ENCODE measurements at regions not wholly inside any gene's neighbourhood (a gene's known extent, or its start where the extent isn't known, plus 50 kb on each side); places are given as distances from the start of the nearest gene placed in this dataset.

DNA sequence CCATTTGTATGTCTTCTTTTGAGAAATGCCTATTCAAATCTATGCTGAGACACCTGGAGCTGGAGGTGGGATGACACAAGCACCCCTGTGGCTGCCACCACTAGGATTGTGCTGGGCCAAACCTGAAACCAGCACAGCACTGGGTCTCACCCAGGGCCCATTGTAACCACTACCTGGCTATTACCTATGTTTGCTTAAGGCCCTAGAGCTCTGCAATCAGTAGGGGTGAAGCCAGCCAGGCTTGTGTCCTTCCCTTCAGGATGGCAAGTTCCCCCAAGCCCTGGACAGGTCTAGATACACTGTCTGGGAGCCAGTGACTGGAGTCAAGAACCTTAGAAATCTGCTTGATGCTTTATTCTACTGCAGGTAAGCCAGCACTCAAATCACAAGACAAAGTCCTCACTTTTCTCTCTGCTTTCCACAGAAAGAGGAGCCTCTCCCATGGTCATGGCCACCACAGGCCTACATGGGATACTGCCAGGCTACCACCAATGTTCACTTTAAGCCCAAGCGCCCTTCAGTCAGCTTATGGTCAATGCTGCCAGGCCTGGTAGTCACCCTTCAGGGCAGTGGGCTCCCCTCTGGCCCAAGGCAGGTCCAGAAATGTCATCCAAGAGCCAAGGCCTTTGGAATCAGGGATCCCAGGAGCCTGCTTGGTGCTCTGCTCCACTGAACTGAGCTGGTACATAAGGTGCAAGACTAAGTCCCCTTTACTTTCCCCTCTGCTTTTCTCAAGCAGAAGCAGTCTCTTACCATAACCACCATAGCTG is 105.3 kb downstream of the BMS1 start:
- TF ChIP-seq, protein P1, sequence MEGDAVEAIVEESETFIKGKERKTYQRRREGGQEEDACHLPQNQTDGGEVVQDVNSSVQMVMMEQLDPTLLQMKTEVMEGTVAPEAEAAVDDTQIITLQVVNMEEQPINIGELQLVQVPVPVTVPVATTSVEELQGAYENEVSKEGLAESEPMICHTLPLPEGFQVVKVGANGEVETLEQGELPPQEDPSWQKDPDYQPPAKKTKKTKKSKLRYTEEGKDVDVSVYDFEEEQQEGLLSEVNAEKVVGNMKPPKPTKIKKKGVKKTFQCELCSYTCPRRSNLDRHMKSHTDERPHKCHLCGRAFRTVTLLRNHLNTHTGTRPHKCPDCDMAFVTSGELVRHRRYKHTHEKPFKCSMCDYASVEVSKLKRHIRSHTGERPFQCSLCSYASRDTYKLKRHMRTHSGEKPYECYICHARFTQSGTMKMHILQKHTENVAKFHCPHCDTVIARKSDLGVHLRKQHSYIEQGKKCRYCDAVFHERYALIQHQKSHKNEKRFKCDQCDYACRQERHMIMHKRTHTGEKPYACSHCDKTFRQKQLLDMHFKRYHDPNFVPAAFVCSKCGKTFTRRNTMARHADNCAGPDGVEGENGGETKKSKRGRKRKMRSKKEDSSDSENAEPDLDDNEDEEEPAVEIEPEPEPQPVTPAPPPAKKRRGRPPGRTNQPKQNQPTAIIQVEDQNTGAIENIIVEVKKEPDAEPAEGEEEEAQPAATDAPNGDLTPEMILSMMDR (conservative IDR thresholded peaks at IDR 0.05; ENCODE audit: low read depth, low read length): no peak
- TF ChIP-seq, protein P2, sequence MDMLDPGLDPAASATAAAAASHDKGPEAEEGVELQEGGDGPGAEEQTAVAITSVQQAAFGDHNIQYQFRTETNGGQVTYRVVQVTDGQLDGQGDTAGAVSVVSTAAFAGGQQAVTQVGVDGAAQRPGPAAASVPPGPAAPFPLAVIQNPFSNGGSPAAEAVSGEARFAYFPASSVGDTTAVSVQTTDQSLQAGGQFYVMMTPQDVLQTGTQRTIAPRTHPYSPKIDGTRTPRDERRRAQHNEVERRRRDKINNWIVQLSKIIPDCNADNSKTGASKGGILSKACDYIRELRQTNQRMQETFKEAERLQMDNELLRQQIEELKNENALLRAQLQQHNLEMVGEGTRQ (IDR thresholded peaks at IDR 0.05; ENCODE audit: low read depth, low read length): no peak
- no peak for TF ChIP-seq RAD21 (IDR thresholded peaks at IDR 0.05; ENCODE audit: low read length)
- no peak for TF ChIP-seq SMC3 (IDR thresholded peaks at IDR 0.05; ENCODE audit: low read depth, low read length)
- TF ChIP-seq POLR2A (IDR thresholded peaks at IDR 0.05; ENCODE audit: low read depth, low read length): no peak
- TF ChIP-seq CEBPB (IDR thresholded peaks at IDR 0.05; ENCODE audit: low read depth, low read length): no peak
- no peak for TF ChIP-seq MXI1 (IDR thresholded peaks at IDR 0.05; ENCODE audit: borderline replicate concordance, low read depth, low read length)
- no peak for TF ChIP-seq RFX5 (IDR thresholded peaks at IDR 0.05; ENCODE audit: low read depth, low read length)
- no peak for TF ChIP-seq BHLHE40 (IDR thresholded peaks at IDR 0.05; ENCODE audit: low read depth, low read length)
- TF ChIP-seq MAZ (IDR thresholded peaks at IDR 0.05; ENCODE audit: borderline replicate concordance, low read depth, low read length): no peak
- TF ChIP-seq RCOR1 (IDR thresholded peaks at IDR 0.05; ENCODE audit: insufficient replicate concordance, low read length): no peak
- TF ChIP-seq NFE2L2 (IDR thresholded peaks at IDR 0.05; ENCODE audit: low read depth, low read length): no peak
- no peak for TF ChIP-seq MAFK (IDR thresholded peaks at IDR 0.05; ENCODE audit: low read depth, low read length)

All from IMR-90 (cell line).